A549 (cell line): ENCODE measurements at regions not wholly inside any gene's neighbourhood (a gene's known extent, or its start where the extent isn't known, plus 50 kb on each side); places are given as distances from the start of the nearest gene placed in this dataset.

Experiments
- ATAC-seq, 2 experiments: fragments of 200-7000 bp in 1 of 2; fragments of >200 bp in 1 of 2; cut with Nextera tagmentation in 1 of 2; cut with Tn5 transposase in 1 of 2; 3 replicates each; pipeline versions ENCODE4 v1.8.0 to v1.9.1; 2018 to 2020; ENCODE audit warnings: mild to moderate bottlenecking in 1 of 2, moderate library complexity in 1 of 2
- CTCF ChIA-PET: fragments of 300-600 bp; sonication (Branson Sonifier 250); formaldehyde crosslinking; extraction: SDS; loops from one replicate; lab custom pipeline; 2021; ENCODE audit warnings: antibody characterized with exemption, inconsistent platforms; lab: Yijun Ruan, JAX
- POLR2A ChIA-PET: fragments of 350-600 bp; formaldehyde crosslinking; extraction: SDS; loops from one replicate; lab custom pipeline; 2021; ENCODE audit warnings: antibody characterized with exemption, inconsistent platforms; lab: Yijun Ruan, JAX
- DNase-seq, 2 experiments: peaks; one replicate each; pipeline versions ENCODE4 v3.0.0 to v3.0.0-alpha.2; 2011 to 2016; ENCODE audit warnings: low read depth in 1 of 2, low spot score in 1 of 2
- FAIRE-seq: peaks from 2 replicates; lab custom pipeline; 2011; peaks lifted over from hg19 to GRCh38; lab: Jason Lieb, UNC
- H3K27ac ChIP-seq, 2 experiments: fragments of >200 bp; sonication (Bioruptor Twin); formaldehyde crosslinking; 3 replicates each; pipeline ENCODE4 v1.5.1; 2016 to 2017
- H3K4me1 ChIP-seq: fragments of >200 bp; sonication (Bioruptor Twin); formaldehyde crosslinking; 3 replicates; pipeline ENCODE4 v1.6.1; 2016
- H3K4me2 ChIP-seq: fragments of >200 bp; sonication (Bioruptor Twin); formaldehyde crosslinking; 3 replicates; pipeline ENCODE4 v1.6.1; 2016
- H3K4me3 ChIP-seq: fragments of >200 bp; sonication (Bioruptor Twin); formaldehyde crosslinking; 3 replicates; pipeline ENCODE4 v1.5.1; 2016
- H3K9me3 ChIP-seq: fragments of >200 bp; sonication (Bioruptor Twin); formaldehyde crosslinking; 3 replicates; pipeline ENCODE4 v1.6.1; 2016
- CBX2 ChIP-seq: fragments of 200-600 bp; sonication (generic); IDR thresholded peaks from 2 replicates; pipeline ENCODE4 v1.6.1; 2016; ENCODE audit warnings: low read depth, mild to moderate bottlenecking, borderline replicate concordance
- EHMT2 ChIP-seq: fragments of 200-600 bp; sonication (generic); IDR thresholded peaks from 2 replicates; pipeline ENCODE4 v1.6.1; 2016; ENCODE audit warnings: antibody characterized with exemption, low read depth, mild to moderate bottlenecking, moderate library complexity
- FOXS1 ChIP-seq: fragments of 250-450 bp; sonication (Bioruptor Pico); IDR thresholded peaks from 2 replicates; pipeline ENCODE4 v1.5.0; 2020; ENCODE audit warnings: mild to moderate bottlenecking, moderate library complexity
- HDAC2 ChIP-seq: fragments of 200-600 bp; sonication (generic); IDR thresholded peaks from 2 replicates; pipeline ENCODE4 v1.6.1; 2016
- HOXA7 ChIP-seq: fragments of 250-450 bp; sonication (Bioruptor Pico); IDR thresholded peaks from 2 replicates; pipeline ENCODE4 v1.5.0; 2020; ENCODE audit warnings: mild to moderate bottlenecking, moderate library complexity
- JUN ChIP-seq, 2 experiments: fragments of >200 bp; sonication (Bioruptor Twin); formaldehyde crosslinking; IDR thresholded peaks; 2 replicates in 1 of 2; 3 replicates in 1 of 2; pipeline ENCODE4 v1.6.1; 2016 to 2017
- KDM1A ChIP-seq: fragments of 200-600 bp; sonication (generic); IDR thresholded peaks from 2 replicates; pipeline ENCODE4 v1.6.1; 2016; ENCODE audit warnings: low read depth, mild to moderate bottlenecking
- KDM5A ChIP-seq: fragments of 200-600 bp; sonication (generic); IDR thresholded peaks from 2 replicates; pipeline ENCODE4 v1.6.1; 2016; ENCODE audit warnings: antibody characterized with exemption, mild to moderate bottlenecking
- MAFK ChIP-seq: fragments of 450-650 bp; IDR thresholded peaks from 2 replicates; pipeline ENCODE4 v1.6.1; 2014; ENCODE audit not compliant: partially characterized antibody
- MAZ ChIP-seq: fragments of 150-350 bp; IDR thresholded peaks from 2 replicates; pipeline ENCODE4 v1.6.1; 2014; ENCODE audit warnings: antibody characterized with exemption, low read depth, low read length, borderline replicate concordance
- MYC ChIP-seq: IDR thresholded peaks from 2 replicates; pipeline ENCODE4 v1.6.1; 2012; ENCODE audit warnings: mild to moderate bottlenecking, inconsistent platforms, low read length, improper control_type of control experiment, borderline replicate concordance
- PHF8 ChIP-seq: fragments of 200-600 bp; sonication (generic); IDR thresholded peaks from 2 replicates; pipeline ENCODE4 v1.6.1; 2016; ENCODE audit warnings: low read depth, mild to moderate bottlenecking, antibody characterized with exemption, moderate library complexity, borderline replicate concordance
- POLR2AphosphoS2 ChIP-seq: conservative IDR thresholded peaks from 2 replicates; pipeline ENCODE4 v1.6.1; 2012; ENCODE audit warnings: low read length, improper control_type of control experiment, inconsistent platforms
- RCOR1 ChIP-seq: fragments of 150-350 bp; IDR thresholded peaks from 2 replicates; pipeline ENCODE4 v1.6.1; 2014; ENCODE audit warnings: antibody characterized with exemption, low read length, low read depth
- RNF2 ChIP-seq: fragments of 200-600 bp; sonication (generic); IDR thresholded peaks from 2 replicates; pipeline ENCODE4 v1.6.1; 2016; ENCODE audit warnings: low read depth, mild to moderate bottlenecking, antibody characterized with exemption, moderate library complexity, borderline replicate concordance
- SREBF2 ChIP-seq: fragments of 450-650 bp; IDR thresholded peaks from 2 replicates; pipeline ENCODE4 v1.6.1; 2014; ENCODE audit warnings: mild to moderate bottlenecking, moderate library complexity
- TP53 ChIP-seq: fragments of 250-450 bp; sonication (Bioruptor Pico); IDR thresholded peaks from 2 replicates; pipeline ENCODE4 v1.5.0; 2021; ENCODE audit warnings: mild to moderate bottlenecking, moderate library complexity
- ZC3H11A ChIP-seq: fragments of 450-650 bp; IDR thresholded peaks from 2 replicates; pipeline ENCODE4 v1.6.1; 2014; ENCODE audit warnings: antibody characterized with exemption, mild to moderate bottlenecking
- ZFP36 ChIP-seq: fragments of 450-650 bp; IDR thresholded peaks from 2 replicates; pipeline ENCODE4 v1.6.1; 2014; ENCODE audit warnings: borderline replicate concordance; ENCODE audit not compliant: partially characterized antibody
- WGBS: methylation state at CpG from one replicate; pipeline ENCODE4 v1.1.6; 2017; ENCODE audit errors: missing lambda C conversion rate; 5-methylcytosine and 5-hydroxymethylcytosine counted together
- TF ChIP-seq, protein P1 (sequence below): fragments of 200-600 bp; sonication (generic); IDR thresholded peaks from 2 replicates; pipeline ENCODE4 v1.6.1; 2016; ENCODE audit warnings: antibody characterized with exemption, mild to moderate bottlenecking, moderate library complexity
- TF ChIP-seq, protein P2 (sequence below): fragments of >200 bp; sonication (Bioruptor Twin); formaldehyde crosslinking; IDR thresholded peaks from 3 replicates; pipeline ENCODE4 v1.6.1; 2016
- TF ChIP-seq, protein P3 (sequence below): fragments of 250-450 bp; sonication (Bioruptor Pico); IDR thresholded peaks from 2 replicates; pipeline ENCODE4 v1.5.0; 2020; ENCODE audit warnings: low read depth, mild to moderate bottlenecking, moderate library complexity
- TF ChIP-seq, protein P4 (sequence below): fragments of >200 bp; sonication (Bioruptor Twin); formaldehyde crosslinking; IDR thresholded peaks from 3 replicates; pipeline ENCODE4 v1.5.1; 2016

- TF ChIP-seq, protein P1, sequence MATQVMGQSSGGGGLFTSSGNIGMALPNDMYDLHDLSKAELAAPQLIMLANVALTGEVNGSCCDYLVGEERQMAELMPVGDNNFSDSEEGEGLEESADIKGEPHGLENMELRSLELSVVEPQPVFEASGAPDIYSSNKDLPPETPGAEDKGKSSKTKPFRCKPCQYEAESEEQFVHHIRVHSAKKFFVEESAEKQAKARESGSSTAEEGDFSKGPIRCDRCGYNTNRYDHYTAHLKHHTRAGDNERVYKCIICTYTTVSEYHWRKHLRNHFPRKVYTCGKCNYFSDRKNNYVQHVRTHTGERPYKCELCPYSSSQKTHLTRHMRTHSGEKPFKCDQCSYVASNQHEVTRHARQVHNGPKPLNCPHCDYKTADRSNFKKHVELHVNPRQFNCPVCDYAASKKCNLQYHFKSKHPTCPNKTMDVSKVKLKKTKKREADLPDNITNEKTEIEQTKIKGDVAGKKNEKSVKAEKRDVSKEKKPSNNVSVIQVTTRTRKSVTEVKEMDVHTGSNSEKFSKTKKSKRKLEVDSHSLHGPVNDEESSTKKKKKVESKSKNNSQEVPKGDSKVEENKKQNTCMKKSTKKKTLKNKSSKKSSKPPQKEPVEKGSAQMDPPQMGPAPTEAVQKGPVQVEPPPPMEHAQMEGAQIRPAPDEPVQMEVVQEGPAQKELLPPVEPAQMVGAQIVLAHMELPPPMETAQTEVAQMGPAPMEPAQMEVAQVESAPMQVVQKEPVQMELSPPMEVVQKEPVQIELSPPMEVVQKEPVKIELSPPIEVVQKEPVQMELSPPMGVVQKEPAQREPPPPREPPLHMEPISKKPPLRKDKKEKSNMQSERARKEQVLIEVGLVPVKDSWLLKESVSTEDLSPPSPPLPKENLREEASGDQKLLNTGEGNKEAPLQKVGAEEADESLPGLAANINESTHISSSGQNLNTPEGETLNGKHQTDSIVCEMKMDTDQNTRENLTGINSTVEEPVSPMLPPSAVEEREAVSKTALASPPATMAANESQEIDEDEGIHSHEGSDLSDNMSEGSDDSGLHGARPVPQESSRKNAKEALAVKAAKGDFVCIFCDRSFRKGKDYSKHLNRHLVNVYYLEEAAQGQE = no peak
- TF ChIP-seq, protein P2, sequence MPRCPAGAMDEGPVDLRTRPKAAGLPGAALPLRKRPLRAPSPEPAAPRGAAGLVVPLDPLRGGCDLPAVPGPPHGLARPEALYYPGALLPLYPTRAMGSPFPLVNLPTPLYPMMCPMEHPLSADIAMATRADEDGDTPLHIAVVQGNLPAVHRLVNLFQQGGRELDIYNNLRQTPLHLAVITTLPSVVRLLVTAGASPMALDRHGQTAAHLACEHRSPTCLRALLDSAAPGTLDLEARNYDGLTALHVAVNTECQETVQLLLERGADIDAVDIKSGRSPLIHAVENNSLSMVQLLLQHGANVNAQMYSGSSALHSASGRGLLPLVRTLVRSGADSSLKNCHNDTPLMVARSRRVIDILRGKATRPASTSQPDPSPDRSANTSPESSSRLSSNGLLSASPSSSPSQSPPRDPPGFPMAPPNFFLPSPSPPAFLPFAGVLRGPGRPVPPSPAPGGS = no peak
- TF ChIP-seq TP53 (CRISPR knock-in tag) (no peak), EHMT2 (no peak), PHF8 (no peak), ZFP36 (no peak), KDM5A (no peak), HDAC2 (no peak), POLR2AphosphoS2 (no peak), MAZ (no peak)
Measured at GRCh38 chr4:93994175-93994994, 165.8 kb downstream of the ATOH1 start (continued).

GRCh38 chr4:93996895-93997294 is 168.3 kb downstream of the ATOH1 start:
- FAIRE-seq (no peak), DNase-seq (no peak), ATAC-seq (no peak)
- ChIA-PET CTCF (no interaction called here), POLR2A (no interaction called here)
- Histone ChIP-seq H3K4me1 (no peaks in the 10 kb centered on the region), H3K9me3 (no peaks in the 10 kb centered on the region), H3K4me2 (no peak overlapping the region), H3K4me3 (no peak overlapping the region), H3K27ac (no peak overlapping the region)
- WGBS = 14% methylated on average over 1 of the region's 1 CpG
- no peak for TF ChIP-seq ZC3H11A
- TF ChIP-seq KDM1A = no peak
- no peak for TF ChIP-seq RCOR1
- no peak for TF ChIP-seq SREBF2
- no peak for TF ChIP-seq POLR2AphosphoS2
- no peak for TF ChIP-seq FOXS1 (CRISPR knock-in tag)
- no peak for TF ChIP-seq JUN (IDR thresholded peaks at IDR 0.05)
- no peak for TF ChIP-seq MAFK
- TF ChIP-seq, protein P3, sequence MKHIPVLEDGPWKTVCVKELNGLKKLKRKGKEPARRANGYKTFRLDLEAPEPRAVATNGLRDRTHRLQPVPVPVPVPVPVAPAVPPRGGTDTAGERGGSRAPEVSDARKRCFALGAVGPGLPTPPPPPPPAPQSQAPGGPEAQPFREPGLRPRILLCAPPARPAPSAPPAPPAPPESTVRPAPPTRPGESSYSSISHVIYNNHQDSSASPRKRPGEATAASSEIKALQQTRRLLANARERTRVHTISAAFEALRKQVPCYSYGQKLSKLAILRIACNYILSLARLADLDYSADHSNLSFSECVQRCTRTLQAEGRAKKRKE (CRISPR knock-in tag) = no peak
- TF ChIP-seq HOXA7 (CRISPR knock-in tag) = no peak
- TF ChIP-seq HDAC2 = no peak
- TF ChIP-seq MYC = no peak
- no peak for TF ChIP-seq RNF2
- TF ChIP-seq, protein P4, sequence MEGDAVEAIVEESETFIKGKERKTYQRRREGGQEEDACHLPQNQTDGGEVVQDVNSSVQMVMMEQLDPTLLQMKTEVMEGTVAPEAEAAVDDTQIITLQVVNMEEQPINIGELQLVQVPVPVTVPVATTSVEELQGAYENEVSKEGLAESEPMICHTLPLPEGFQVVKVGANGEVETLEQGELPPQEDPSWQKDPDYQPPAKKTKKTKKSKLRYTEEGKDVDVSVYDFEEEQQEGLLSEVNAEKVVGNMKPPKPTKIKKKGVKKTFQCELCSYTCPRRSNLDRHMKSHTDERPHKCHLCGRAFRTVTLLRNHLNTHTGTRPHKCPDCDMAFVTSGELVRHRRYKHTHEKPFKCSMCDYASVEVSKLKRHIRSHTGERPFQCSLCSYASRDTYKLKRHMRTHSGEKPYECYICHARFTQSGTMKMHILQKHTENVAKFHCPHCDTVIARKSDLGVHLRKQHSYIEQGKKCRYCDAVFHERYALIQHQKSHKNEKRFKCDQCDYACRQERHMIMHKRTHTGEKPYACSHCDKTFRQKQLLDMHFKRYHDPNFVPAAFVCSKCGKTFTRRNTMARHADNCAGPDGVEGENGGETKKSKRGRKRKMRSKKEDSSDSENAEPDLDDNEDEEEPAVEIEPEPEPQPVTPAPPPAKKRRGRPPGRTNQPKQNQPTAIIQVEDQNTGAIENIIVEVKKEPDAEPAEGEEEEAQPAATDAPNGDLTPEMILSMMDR = no peak
- TF ChIP-seq ZFP36 = no peak
- no peak for TF ChIP-seq CBX2
- TF ChIP-seq KDM5A = no peak
- TF ChIP-seq PHF8 = no peak
